Ovary (tissue), 3 donors: ENCODE measurements at regions not wholly inside any gene's neighbourhood (a gene's known extent, or its start where the extent isn't known, plus 50 kb on each side); places are given as distances from the start of the nearest gene placed in this dataset.

ENCODE experiments used
- CTCF ChIP-seq, 3 donors: fragments of 450-650 bp in 2 of 3; fragments of 200-600 bp in 1 of 3; IDR thresholded peaks; one replicate each; pipeline versions ENCODE4 v1.5.1 to v1.8.0; 2016 to 2022; ENCODE audit warnings: antibody characterized with exemption in 3 of 3, mild to moderate bottlenecking in 1 of 3
- EP300 ChIP-seq: sonication (generic); formaldehyde crosslinking; IDR thresholded peaks from one replicate; pipeline ENCODE4 v1.6.1; 2017; ENCODE audit warnings: antibody characterized with exemption
- POLR2A ChIP-seq: fragments of 450-650 bp; IDR thresholded peaks from one replicate; pipeline ENCODE4 v1.6.1; 2017; ENCODE audit warnings: antibody characterized with exemption, mild to moderate bottlenecking, moderate library complexity
- donor health status: DM: no; HTN: no; CAD: no.

GRCh38 chr6:130677766-130678165, 149.4 kb upstream of the SMLR1 start:
- TF ChIP-seq CTCF (IDR thresholded peaks at IDR 0.05) (no peak), EP300 (no peak), POLR2A (no peak)
